NCI-H524 treated with DMSO at 0.1 percent for 48 hours (cell line): ENCODE measurements at regions not wholly inside any gene's neighbourhood (a gene's known extent, or its start where the extent isn't known, plus 50 kb on each side); places are given as distances from the start of the nearest gene placed in this dataset.
"Not testable (repeated sequence)": the region's sequence is repeated elsewhere in the genome, so short reads cannot be mapped to it uniquely, and the experiment has no call there.

Source experiments
- DNase-seq: peaks from one replicate; lab custom pipeline; 2025; lab: John Stamatoyannopoulos, UW

DNA sequence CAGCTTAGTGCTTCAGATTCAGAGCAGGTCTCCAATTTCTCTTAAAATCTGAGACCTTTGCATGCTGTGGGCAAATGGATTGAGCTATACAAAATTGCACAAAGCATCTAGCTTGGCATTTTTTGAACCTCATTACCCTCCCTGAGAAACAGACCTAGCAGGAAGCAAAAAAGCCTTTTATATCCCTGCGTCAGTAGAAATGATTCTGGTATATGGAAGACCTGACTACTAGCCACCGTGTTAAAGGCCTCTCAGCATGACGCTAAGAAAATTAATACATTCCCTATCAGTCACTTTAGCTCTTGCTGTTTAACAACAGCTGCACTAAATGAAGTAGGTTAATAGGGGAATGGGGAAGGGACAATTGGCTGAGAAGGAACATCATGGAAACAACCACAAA is 110.7 kb upstream of the SMLR1 start:
- DNase-seq: no peak

DNA sequence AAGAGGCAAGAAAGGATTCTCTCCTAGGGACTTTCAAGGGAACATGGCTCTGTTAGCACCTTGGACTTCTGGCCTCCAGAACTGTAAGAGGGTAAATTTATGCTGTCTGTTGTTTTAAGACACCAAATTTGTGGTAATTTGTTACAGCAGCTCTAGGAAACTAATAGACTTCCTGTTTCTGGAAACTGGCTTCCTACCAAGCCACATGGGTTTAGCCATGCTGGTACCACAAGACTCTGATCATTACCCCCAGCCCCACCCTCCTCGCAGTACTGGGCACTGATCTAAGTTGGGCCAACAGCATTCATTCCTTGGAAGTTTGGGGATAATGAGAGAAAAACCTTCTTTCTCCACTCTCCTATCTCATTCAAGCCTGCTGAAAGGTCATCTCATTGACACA is 109.5 kb upstream of the SMLR1 start:
- DNase-seq: no peak

DNA sequence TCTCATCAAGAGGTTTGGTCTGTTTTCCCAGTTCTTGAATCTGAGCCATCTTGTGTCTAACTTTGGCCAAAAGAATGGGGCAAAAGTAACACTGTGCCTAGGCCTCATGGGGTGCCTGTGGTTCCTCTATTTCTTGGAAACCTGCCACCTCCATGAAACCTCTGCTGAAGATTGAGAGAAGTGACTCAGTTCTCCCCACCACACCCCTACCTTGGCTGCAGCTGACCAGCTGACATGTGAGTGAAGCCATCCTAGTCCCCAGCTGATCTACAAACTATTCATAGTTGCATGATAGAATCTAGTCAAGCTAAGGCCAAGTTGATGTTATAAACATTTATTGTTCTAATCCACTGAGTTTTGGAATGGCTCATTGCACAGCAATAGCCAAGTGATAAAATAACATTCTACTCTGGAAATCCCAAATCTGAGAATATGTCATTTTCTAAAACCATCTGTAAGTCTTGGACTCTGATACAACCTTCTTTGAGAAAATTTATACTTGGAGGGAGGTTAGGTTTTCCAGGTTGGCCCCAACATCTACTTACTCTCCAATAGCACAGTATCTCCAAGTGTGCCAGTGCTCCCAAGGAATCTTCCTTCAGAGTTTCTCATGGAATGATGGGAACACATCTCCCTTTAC is 107.0 kb upstream of the SMLR1 start:
- DNase-seq: no peak

DNA sequence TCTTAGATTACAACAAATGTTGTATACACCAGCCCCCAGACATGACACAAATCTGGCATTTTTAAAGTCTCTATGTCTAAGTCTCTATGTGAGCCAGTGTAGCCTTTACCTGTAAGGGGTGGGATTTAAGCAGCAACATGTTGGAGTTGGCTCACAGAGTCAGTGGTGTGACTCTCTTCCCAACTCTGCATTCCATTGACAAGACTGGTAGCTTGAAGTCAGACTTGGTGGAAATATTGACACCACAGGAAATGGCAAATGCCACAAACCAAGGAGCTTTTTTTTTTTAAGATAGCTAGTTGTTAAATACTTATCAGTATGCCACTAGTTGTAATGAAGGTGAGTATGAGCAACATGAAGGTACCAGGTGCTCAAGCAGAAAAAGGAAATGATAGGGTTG is 103.1 kb upstream of the SMLR1 start:
- DNase-seq: no peak

DNA sequence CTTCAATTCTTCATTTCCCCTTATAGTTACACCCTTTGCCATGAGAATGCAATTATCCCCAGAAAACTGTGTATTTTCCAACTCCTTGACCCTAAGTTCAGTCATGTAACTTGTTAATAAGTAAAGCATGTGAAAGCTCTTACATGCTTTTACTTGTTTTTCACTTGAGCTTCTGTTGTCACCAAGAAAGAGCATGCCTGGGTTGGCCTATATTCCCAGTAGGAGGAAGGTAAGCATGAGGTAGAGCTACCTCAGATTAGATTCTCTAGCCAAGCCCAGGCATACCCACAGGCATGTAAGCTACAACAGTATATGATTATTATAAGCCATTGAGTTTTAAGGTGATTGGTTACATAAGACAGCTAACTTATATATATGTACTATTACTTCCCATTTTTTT is 101.7 kb upstream of the SMLR1 start:
- DNase-seq: no peak

DNA sequence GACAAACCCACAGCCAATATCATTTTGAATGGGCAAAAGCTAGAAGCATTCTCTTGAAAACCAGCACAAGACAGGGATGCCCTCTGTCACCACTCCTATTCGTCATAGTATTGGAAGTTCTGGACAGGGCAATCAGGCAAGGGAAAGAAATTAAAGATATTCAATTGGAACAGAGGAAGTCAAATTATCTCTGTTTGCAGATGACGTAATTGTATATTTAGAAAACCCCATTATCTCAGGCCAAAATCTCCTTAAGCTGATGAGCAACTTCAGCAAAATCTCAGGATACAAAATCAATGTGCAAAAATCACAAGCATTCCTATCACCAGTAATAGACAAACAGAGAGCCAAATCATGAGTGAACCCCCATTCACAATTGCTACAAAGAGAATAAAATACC is 99.1 kb upstream of the SMLR1 start:
- DNase-seq: not testable (repeated sequence)

DNA sequence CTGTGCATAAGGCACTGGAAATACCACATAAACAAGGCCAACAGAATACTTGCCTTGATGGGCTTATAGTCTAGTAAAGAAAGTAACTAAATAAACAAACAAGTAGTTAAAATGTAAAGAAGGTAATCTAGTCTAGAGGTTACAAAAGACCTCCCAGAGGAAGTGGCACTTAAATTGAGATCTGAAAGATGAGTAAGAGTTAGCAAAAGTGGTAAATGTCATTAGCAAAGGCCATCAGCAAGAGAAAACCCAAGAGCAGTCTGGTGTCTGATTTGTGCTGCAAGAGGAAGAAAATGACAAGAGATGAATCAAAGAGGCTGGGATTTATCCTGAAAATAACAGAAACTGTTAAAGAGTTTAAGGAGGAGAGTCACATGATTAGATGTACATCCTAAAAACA is 96.6 kb upstream of the SMLR1 start:
- DNase-seq: no peak

DNA sequence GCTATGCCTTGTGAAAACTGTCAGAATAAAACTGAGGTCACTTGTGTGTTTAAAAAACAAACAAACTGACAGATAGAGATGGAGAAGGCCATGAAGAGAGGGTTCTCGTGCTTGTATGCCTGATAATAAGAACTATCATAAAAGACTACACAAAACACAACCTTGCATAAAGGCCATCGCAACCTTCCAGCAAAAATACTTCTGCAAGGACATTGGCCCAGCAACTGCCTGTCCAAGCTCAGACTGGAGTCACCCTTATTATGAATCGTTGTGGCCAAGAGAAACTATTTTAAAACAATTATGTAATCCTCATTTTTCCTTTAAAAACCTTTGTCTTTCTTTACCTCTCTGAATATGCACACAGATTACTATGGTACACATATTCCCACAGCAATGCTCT is 93.0 kb upstream of the SMLR1 start:
- DNase-seq: no peak

DNA sequence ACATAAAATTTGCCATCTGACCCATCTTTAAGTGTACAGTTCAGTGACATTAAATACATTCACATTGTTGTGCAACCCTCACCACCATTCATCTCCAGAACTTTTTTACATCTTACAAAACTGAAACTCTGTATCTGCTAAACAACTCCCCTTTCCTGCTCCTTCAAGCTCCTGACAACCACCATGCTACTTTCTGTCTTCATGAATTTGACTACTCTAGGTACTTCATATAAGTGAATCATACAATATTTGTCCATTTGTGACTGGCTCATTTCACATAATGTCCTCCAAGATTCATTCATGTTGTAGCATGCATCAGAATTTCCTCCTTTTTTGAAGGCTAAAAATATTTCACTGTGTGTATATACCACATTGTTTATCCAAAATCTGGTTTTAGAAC is 86.9 kb upstream of the SMLR1 start:
- no peak for DNase-seq

DNA sequence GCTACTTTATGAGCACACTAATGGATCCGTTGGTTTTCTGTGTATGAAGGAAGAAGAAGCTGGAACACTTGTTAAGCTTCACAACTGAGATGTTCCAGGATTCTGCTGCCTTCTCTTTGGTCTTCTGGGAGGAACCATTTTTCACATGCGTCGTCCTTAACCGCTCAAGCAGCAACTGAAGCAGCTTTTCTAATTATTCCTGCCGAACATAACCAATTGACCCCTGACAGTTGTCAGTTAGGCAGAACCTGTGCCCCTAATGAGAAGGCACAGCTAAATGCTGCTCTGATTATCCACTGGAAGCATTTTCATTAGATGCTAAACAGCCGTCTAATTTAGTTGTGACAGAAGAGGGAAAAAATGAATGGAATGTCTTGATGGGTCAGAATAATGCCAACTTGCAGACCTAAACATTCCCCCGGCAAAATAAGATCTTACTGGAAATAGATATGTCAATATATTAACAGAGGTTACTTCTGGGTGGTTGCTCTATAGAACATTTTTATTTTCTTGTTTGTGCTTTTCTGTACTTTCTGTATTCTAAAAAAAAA is 85.0 kb upstream of the SMLR1 start:
- DNase-seq: no peak

DNA sequence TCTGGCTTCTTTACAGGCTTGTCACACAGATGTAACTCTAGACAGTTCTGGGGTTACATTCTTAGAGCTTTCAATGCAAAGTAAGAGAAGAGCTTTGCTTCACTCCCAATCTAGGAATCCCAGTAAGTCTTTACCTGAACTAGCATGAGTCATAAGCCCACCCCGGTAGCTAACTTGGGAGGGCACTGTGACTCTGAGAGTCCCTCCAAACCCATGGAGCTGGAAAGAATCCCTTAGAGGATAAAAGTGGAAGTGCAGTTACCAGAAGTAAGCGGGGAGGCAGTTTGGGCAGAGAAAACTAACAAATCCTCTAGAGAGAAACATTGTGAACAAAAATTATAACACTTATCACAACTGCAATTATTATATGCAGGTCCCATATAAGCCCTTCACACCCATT is 84.0 kb upstream of the SMLR1 start:
- no peak for DNase-seq

DNA sequence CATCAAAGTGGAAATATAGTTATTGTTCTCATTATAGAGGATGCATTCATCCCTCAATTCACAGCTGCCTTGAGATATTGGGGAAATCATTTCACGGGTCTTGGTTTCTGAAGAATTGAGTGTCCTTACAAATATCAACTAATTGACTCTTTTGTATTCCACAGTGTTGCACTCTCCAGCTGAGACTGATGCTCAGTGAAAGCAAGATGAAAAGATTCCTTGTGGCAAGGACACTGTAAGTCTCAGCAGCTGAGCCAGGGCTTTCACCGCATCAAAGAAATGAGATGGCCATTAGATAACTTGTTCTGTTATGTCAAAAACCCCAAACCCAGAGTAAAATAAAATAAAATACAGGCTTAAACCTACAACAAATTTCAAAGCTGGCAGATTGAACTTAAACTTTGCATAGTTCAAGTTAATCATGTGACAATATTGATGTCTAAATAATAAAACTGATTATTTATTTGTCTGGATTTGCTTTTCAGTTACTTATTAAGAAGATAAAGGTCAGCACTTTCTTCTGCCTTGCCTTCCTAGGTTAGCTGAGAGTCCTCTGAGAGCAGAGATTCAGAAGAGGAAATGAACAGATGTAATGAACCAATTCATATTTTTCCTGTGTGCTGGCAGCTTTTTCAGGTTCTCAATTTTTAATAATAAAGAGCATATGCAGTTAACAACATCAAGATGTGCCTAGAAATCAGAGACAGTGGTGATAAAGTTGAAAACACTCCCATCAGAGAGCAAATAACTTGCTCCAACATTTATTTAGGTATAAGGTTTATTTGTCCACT is 82.4 kb upstream of the SMLR1 start:
- DNase-seq: no peak

DNA sequence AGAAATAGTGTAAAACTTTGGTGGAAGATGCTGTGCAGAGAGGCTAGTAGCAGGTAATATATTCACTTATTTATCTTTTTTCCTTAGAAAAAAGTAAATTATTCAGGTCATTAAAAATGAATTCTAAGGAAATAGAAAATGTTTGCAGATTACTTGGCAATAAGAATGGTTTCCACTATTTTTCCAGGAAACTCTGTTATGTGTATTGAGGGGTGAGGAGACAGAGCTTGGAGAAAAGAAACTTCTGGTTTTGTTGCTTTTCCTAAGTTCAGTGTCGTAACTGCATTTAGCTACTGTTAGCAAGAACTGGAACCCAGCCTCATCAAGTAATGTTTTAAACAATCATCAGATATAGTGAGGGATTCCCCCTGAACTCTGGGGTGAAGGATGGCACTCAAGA is 79.2 kb upstream of the SMLR1 start:
- DNase-seq: no peak

DNA sequence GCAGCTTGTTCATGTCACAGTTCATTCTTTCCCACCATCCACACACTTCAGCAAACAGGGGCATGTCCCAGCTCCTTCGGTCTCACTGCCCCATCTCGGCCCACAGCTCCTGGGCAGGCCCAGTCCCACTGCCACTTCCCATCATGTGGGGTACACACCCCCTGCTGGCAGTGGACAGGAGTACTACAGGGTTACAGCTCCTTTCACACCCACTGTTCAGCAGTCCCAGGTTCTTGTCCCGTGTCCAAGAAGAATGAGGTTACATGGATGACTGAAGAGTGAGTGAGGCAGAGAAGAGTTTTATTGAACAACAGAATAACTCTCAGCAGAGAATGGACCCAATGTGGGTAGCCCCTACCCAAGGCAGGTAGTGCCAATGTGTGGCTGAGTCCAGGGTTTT is 77.8 kb upstream of the SMLR1 start:
- no peak for DNase-seq

DNA sequence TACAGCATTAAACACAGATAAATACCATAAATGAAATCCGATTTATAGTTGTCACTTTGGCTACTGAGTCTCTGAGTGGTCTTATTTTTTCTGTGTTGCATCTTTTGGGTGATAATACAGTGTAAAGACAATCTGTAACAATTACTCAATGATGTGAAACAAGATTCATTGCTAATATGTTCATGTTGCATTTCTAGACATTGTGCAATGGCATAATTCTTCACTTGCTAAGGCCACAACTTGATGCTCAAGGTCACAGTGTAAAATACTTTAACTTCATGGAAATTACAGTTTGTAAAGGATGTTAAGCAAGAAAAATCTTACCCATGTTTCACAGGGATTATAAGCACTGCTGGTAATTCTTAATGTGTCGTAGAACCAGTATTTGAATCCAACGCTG is 74.9 kb upstream of the SMLR1 start:
- no peak for DNase-seq

DNA sequence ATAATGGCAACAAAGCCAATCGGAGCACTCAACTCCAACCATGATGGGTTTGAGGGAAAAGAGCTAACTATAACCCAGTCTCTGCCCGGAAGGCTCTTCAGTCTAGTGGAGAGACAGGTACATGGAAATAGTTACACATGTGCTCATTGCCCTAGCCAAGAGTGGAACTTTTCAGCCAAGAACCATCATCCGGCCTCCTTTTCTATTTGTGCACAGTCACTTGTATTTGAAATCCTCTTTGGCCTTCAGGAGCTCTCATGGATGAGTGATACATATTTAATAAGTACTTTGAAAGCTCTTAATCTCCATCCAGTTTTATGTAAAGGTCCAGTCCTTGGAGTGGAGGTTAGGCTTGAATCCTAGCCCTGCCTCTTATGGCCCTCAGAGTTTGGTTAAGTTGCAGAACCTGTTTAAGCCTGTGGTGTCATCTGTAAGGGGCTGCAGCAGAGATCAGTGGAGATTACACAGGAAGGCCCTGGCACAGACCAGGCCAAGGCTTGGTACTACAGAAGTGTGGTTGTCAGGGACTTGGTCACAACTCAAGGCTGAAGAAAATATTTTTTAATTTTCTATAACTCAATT is 72.3 kb upstream of the SMLR1 start:
- DNase-seq: no peak

DNA sequence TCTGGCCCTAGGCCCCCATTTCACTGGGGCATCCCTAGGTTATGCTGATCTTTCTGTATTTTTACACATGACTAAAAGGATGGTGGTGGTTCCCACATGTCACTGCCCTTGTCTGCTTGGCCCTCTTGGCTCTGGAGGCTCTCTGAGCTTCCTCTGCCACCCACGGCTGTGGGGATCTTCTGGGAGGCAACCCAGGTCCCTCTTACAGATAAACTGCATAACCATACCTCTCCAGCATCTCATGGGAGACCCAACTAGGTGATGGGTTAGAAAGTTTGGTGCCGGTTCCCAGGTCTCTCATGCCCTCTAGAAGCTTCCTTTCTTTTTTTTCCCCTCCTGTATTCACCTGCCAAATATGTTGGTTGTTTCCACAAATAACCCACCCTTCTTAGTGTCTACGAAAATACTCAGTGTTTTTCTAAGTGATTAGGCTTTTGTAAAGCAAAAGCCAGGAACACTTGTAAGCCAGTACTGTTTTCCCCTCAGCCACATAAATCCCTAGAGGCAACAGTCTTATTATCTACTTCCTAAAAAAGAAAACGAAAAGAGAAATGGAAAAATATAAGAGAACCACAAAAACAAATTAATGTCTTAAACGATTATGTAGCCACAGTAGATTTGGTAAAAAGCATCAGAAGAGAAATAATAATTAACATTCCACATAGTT is 71.7 kb upstream of the SMLR1 start:
- no peak for DNase-seq

DNA sequence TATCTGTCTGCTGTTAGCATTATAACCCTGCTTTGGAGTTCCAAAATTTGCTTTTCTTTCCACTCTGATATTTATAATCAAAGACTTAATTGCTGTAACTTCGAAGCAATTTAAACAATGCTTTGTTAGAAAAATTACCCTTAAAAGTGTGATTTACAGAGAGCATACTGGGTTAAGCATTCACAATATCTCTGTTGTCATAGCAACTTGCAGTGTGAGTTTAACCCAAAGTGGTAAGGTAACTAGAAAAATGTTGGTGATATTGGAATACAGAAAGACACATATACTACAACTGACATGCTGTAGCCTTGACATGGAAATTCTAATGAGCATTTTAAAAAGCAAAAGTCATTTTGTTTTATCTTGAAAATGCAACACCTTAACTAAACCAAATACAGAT is 70.4 kb upstream of the SMLR1 start:
- no peak for DNase-seq

DNA sequence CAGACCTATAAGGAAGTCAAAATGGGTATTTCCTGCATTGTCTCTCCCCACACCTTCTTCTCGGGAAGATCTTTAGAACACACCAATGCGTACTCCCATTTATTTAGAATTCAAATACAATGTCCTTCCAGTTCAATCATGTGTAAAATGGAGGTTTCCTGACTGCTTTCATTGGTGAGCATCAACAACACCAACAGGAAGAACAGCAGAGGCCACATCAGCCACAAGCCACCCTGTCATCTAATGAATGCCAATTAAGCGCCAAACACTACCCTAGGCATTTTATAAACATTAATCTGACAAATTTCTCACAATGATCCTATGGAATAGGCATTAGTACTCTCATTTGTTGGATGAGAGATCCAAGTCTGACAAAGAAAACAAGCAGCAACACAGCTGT is 68.4 kb upstream of the SMLR1 start:
- no peak for DNase-seq

DNA sequence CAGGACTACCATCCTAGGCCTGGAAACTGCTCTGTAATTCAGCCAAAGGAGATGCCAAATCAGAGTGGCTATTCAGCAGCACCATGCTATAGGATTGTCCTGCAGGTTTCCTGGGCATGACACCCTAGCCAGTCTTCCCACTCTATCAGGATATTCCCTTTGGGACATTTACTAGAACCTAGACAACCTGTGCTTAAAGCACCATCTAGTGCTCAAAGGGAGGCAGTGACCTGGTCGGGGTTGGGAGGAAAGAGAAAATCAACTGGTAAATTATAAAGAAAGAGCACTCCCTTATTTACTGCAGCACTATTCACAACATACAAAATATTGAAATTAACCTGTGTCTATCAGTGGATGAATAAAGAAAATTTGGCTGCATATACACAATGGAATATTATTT is 67.2 kb upstream of the SMLR1 start:
- DNase-seq: no peak

DNA sequence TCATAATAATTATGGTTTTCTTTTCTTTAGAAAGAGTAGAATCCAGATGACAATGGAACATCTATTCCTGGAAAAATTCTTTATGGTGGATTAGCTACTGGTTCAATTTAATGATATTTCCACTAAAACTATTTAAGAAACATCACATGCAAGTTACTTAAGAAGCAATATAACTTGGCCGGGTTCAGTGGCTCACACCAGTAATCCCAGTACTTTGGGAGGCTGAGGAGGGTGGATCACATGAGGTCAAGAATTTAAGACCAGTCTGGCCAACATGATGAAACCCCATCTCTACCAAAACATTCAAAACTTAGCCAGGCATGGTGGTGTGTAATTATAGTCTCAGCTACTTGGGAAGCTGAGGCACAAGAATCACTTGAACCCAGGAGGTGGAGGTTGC is 65.9 kb upstream of the SMLR1 start:
- DNase-seq: no peak

DNA sequence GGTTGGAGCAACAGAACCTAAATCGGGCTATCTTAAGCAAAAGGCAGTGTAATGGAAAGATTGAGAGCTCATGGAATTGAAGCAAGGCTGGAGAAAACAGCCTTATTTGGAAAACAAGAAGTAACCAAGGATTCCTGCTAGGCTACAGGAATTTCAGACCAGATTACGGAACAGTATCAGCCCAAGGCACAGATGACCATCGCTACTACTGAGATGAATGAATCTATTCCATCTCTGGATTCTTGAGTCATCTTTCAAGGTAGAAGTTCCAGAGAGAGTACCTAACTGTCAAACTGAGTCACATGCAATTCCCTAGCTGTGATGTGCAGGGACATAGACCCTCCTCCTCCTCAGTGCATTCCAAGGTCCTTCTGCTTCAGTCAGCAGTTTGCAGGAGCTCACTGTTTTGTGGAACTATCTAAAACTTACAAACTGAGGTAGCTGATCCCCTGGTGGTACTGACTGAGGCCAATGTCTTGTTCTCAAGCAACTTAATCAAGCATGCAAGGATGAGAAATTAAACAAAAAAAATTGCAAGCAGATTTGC is 62.0 kb upstream of the SMLR1 start:
- no peak for DNase-seq
